ENCODE measurements at regions not wholly inside any gene's neighbourhood (a gene's known extent, or its start where the extent isn't known, plus 50 kb on each side); places are given as distances from the start of the nearest gene placed in this dataset.

DNA sequence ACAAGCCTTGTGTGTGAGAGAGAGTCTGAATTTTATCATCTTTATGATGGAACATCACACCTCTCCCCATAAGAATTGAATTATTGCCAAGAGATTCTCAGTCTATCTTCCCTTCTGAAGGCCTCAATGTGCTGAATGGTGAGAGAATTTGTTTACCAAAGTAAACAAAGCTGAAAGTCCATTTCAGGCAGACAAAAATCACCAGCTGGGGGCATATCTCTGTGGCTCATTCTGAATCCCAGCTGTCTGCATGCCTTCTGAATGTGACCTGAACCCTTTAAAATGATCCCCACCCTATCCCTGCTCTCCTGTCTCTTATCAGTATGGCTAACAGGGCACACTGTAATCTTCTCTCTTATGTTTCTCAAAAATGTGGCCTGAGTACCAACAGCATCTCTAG is 99.1 kb upstream of the CAMK1G start:
- no peak for DNase-seq

- no peak for DNase-seq
Measured at GRCh38 chr1:209485167-209485566, 98.3 kb upstream of the CAMK1G start.

DNA sequence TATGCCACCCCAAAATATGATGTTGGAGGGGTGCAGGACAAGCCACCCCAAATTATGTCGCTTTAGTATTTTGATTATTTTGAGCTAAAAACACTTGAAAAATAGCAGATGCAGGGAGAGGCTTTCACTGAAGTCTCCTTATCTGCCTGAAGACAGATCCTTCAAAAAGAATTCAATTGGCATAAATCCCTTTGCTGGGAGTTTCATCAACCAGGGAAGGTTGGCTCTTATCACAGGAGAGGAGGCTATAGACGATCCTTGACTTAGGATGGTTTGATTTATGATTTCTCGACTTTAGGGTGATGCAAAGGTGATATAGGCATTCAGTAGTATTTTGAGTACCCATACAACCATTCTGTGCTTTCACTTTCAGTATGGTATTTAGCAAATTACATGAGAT is 97.8 kb upstream of the CAMK1G start:
- DNase-seq: no peak

- DNase-seq: no peak
Measured at GRCh38 chr1:209486861-209487593, 96.5 kb upstream of the CAMK1G start.

DNA sequence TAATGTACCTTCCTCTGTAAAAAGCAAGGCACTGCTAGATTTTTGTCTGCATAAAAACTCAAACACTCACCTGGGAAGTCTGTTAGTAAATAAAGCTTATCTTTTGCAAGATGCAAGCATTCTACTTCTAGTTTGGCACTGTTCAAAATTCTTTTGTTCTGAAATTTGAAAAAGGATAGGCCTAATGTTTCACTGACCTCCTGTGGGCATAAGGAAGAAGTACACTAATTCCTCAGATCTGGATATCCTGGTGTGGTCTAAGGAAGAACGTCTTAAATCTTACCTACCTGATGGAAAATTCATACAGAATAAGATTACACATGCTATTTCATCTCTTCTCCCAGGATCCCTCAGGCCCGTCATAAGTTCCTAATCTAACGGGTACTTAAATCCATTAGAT is 93.5 kb upstream of the CAMK1G start:
- DNase-seq: no peak

DNA sequence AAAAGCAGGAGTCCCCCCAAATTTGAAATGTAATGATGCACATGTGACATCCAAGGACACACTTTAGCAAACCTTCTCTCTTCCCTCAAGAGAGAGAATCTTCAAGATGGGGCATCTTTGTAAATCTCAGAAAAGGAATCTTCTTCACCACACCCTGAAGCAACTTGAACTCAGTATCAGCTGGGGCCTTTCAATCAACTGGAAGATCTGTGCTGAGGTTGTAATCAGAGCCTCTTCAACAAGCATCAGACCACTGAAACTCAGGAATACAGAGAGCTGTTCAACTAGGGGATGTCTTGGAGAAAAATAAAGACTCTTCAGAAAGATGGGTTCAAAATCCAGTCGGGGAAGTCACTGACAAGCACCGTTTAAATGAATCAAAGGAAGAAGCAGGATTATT is 92.5 kb upstream of the CAMK1G start:
- no peak for DNase-seq

DNA sequence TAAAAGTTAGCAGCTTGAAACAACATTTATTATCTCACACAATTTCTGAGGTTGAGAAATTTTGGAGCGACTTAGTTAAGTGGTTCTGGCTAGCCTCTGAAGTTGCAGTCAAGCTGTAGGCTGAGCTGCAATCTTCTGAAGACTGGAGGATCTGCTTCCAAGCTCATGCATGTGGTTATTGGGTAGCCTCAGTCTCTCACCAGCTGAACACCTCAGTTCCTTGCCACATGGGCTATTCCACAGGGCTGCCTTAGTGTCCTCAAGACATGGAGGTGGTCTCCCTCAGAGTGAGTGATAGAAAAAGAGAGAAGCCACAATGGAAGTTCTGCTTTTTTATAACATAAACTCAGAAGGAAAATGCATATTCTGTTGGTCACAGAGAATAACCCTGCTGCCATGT is 92.0 kb upstream of the CAMK1G start:
- DNase-seq: no peak

DNA sequence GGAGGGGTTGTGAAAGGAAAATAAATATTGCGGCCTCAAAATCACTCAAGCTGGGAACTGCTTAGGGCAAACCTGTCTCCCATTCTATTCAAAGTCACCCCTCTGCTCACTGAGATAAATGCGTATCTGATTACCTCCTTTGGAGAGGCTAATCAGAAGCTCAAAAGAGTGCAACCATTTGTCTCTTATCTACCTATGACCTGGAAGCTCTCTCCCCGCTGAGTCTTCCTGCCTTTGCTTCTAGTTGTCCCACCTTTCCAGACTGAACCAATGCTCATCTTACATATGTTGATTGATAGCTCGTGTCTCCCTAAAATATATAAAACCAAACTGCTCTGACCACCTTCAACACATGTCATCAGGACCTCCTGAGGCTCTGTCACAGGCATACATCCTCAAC is 91.6 kb upstream of the CAMK1G start:
- DNase-seq: no peak

- no peak for DNase-seq
Measured at GRCh38 chr1:209493559-209493958, 90.0 kb upstream of the CAMK1G start.

- DNase-seq: no peak
Measured at GRCh38 chr1:209497729-209498128, 85.8 kb upstream of the CAMK1G start.

DNA sequence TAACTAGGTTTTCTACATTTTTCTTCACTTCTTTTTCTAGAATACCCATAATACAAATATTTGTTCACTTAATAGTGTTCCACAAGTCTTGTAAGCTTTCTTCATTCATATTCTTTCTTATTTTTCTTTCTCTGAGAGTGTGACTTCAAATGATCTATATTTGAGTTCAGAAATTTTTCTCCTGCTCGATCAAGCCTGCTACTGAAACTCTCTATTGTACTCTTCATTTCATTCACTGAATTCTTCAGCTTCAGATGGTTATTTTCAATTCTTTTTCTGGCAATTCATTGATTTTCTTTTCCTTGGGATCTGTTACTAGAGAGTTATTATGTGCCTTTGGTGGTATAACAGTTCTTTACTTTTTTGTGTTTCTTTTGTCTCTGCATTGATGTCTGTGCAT is 82.5 kb upstream of the CAMK1G start:
- no peak for DNase-seq

- no peak for DNase-seq
Measured at GRCh38 chr1:209503196-209503595, 80.3 kb upstream of the CAMK1G start.

GRCh38 chr1:209504571-209504970 is 78.9 kb upstream of the CAMK1G start:
- no peak for DNase-seq

GRCh38 chr1:209505044-209505443 is 78.5 kb upstream of the CAMK1G start:
- no peak for DNase-seq

- DNase-seq: no peak
Measured at GRCh38 chr1:209506101-209506500, 77.4 kb upstream of the CAMK1G start.

DNA sequence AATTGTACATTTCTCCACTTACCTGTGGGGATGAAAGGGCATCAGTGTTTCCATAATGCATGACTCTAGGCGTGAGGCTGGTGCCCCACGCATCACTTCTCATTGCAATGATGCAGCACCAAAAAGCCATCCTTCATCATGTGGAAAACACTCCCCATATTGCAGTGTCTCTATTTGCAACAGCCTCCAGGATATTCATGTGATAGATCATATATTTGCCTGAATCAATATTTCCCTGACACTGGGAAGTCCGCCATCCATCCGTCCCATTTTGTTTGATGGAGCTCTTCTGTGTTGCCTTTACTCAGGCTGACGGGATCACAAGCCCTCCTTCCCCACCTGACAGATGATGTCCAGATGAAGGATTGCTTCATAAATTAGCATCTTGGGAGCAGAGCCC is 74.5 kb upstream of the CAMK1G start:
- no peak for DNase-seq

DNA sequence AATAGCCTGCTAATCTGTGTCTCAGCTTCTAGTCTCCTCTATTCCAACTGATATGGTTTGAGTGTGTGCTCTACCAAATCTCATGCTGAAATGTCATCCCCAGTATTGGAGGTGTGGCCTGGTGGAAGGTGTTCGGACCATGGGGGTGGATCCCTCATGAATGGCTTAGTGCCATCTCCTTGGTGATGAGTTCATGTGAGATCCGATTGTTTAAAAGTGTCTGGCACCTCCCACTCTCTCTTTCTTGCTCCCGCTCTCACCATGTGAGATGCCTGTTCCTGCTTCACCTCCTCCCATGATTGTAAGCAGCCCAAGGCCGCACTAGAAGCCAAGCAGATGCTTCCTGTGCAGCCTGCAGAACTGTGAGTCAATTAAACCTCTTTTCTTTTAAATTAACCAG is 73.5 kb upstream of the CAMK1G start:
- DNase-seq: no peak

GRCh38 chr1:209511169-209511568 is 72.3 kb upstream of the CAMK1G start:
- no peak for DNase-seq

DNA sequence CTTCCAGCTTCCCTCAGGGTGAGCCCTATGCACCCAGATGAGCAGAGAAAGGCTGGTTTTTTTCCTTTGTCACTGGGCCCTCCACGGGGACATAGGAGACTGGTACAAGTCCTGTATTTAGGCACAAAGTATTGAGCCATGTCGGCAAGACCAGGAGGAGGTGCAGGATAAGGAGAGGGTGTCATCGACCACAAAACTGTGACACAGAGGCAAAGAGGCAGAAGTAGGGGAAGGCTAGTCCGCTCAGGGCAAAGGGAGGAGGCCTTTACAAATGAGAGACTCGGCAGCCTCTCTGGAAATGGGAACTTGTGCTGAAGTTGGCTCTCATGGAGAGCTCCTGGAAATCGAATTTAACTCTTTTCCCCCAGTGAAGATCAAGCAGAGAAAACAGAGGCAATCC is 70.7 kb upstream of the CAMK1G start:
- no peak for DNase-seq

GRCh38 chr1:209513226-209513625 is 70.3 kb upstream of the CAMK1G start:
- no peak for DNase-seq

DNA sequence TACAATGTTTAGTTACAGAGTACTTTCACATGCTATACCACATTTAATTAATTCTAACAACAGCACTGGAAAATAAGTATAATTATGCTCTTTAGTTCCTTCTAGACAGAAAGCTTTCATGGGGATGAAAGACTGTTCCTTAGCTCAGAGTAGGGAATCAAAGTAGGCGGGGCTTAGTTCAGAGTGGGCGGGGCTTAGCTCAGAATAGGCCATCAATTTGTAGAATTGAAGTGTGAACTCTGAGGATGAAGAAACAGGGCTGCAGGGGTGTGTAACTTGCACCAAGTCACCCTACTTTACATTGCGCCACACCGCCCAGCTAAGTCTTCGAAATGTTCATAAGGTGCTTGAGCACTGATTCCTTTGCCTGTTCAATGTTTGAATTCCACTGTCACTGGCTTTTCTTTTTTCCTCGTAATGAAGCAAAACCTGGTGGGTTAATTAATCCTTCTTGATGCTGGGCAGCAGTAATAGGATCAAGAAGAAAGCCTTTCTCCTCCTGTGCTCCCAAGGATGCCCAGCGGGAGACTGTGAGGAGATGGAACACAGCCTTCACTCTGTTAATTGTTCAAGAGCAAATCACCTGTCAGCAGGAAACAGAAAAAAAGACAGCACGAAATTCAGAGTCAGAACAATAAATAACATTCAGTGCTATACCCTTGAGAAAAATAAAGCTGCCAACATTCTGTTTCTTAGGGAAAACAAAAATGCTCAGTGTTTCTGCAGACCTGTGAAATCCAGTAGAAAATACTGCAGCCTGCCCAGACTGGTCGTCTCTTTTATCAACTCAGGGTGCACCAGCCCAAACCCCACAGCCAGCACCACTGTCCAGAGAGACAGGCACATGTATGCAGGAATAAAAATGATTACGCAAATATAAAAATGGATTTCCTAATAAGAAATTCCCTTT is 66.5 kb upstream of the CAMK1G start:
- no peak for DNase-seq

DNA sequence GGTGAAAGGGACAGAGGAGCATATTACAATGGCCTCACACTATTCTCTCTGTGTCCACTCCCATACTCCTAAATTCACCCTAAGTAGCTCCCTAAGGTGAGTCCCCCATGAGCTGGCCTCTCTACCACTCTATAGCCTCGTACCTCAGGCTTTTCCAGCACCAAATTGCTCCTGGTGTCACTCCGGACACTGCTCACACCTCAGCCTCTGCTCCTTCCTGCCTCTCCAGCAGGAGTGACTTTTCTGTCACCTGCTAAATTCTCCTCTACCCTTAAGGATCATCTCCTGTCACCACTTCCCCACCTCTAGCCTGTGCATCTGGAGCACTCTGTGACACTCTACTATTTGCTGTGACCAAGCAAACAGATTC is 65.8 kb upstream of the CAMK1G start:
- DNase-seq: no peak

GRCh38 chr1:209519786-209520185 is 63.7 kb upstream of the CAMK1G start:
- no peak for DNase-seq

GRCh38 chr1:209522826-209523225 is 60.7 kb upstream of the CAMK1G start:
- no peak for DNase-seq

All from right kidney (tissue), 1 donor.